HCT116 (cell line): ENCODE measurements at regions not wholly inside any gene's neighbourhood (a gene's known extent, or its start where the extent isn't known, plus 50 kb on each side); places are given as distances from the start of the nearest gene placed in this dataset.

Source experiments
- EGR1 ChIP-seq: IDR thresholded peaks from 2 replicates; pipeline ENCODE4 v1.6.1; 2012; ENCODE audit warnings: low read depth
- ELF1 ChIP-seq: IDR thresholded peaks from 2 replicates; pipeline ENCODE4 v1.6.1; 2012; ENCODE audit warnings: low read depth, borderline replicate concordance
- EZH2 ChIP-seq: fragments of 200-600 bp; sonication (generic); IDR thresholded peaks from 2 replicates; pipeline ENCODE4 v1.6.1; 2017; ENCODE audit warnings: antibody characterized with exemption, mixed run types
- EZH2phosphoT487 ChIP-seq: fragments of 200-600 bp; IDR thresholded peaks from 2 replicates; pipeline ENCODE4 v1.6.1; 2018; ENCODE audit warnings: antibody characterized with exemption, borderline replicate concordance
- JUND ChIP-seq: IDR thresholded peaks from 2 replicates; pipeline ENCODE4 v1.6.1; 2012
- POLR2A ChIP-seq: IDR thresholded peaks from 2 replicates; pipeline ENCODE4 v1.7.0; 2011; ENCODE audit warnings: borderline replicate concordance; ENCODE audit not compliant: insufficient read depth, insufficient read length; ENCODE audit errors: extremely low read depth
- POLR2AphosphoS5 ChIP-seq: IDR thresholded peaks from 2 replicates; pipeline ENCODE4 v1.6.1; 2011; ENCODE audit warnings: mild to moderate bottlenecking, low read depth, low read length, moderate library complexity
- RAD21 ChIP-seq: IDR thresholded peaks from 2 replicates; pipeline ENCODE4 v1.6.1; 2012; ENCODE audit warnings: low read depth, mild to moderate bottlenecking
- REST ChIP-seq: IDR thresholded peaks from 2 replicates; pipeline ENCODE4 v1.6.1; 2012; ENCODE audit warnings: low read depth
- SIN3A ChIP-seq: IDR thresholded peaks from 2 replicates; pipeline ENCODE4 v1.6.1; 2012; ENCODE audit warnings: low read depth
- ZFX ChIP-seq: fragments of 450-650 bp; IDR thresholded peaks from 2 replicates; pipeline ENCODE4 v1.6.1; 2017
- TF ChIP-seq, protein P1 (sequence below), 3 experiments: fragments of 200-600 bp in 1 of 3; sonication (generic) in 1 of 3; IDR thresholded peaks in 2 of 3; conservative IDR thresholded peaks in 1 of 3; 2 replicates each; pipeline ENCODE4 v1.5.1; 2012 to 2017; ENCODE audit warnings: low read depth in 2 of 3, low read length in 2 of 3, antibody characterized with exemption in 1 of 3, borderline replicate concordance in 1 of 3, control low read depth in 1 of 3, mild to moderate bottlenecking in 1 of 3, mixed read lengths in 1 of 3, mixed run types in 1 of 3, moderate library complexity in 1 of 3; ENCODE audit not compliant: insufficient read depth in 1 of 3
- TF ChIP-seq, protein P2 (sequence below): IDR thresholded peaks from 2 replicates; pipeline ENCODE4 v1.6.1; 2012

DNA sequence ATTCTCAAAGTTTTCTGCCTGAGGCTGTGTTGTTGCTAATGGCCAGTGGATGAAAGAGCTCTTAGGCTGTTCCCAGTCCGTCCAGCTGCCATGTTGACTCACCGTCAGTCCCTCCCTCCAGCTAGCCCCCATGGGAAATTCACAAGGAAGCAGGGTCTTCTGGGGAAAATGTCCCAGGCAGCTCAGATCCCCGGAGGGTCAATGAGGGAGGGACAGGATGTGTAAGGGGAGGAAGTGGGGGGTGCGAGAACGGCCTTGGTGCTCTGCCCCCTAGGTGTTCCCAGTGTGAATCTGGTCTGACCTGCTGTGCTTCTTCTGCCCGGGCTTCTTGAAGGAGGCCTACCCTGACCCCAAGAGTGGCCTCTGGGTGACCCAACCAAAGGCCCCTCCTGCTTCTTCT lies 65.9 kb downstream of the CEBPB start:
- TF ChIP-seq, protein P1, sequence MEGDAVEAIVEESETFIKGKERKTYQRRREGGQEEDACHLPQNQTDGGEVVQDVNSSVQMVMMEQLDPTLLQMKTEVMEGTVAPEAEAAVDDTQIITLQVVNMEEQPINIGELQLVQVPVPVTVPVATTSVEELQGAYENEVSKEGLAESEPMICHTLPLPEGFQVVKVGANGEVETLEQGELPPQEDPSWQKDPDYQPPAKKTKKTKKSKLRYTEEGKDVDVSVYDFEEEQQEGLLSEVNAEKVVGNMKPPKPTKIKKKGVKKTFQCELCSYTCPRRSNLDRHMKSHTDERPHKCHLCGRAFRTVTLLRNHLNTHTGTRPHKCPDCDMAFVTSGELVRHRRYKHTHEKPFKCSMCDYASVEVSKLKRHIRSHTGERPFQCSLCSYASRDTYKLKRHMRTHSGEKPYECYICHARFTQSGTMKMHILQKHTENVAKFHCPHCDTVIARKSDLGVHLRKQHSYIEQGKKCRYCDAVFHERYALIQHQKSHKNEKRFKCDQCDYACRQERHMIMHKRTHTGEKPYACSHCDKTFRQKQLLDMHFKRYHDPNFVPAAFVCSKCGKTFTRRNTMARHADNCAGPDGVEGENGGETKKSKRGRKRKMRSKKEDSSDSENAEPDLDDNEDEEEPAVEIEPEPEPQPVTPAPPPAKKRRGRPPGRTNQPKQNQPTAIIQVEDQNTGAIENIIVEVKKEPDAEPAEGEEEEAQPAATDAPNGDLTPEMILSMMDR (IDR thresholded peaks at IDR 0.05 in 2 of 3, conservative IDR thresholded peaks at IDR 0.05 in 1 of 3; ENCODE audit: borderline replicate concordance in 1 of 3, insufficient read depth in 1 of 3, low read depth in 2 of 3, low read length in 2 of 3), result no peak
- TF ChIP-seq POLR2A, result no peak
- no peak for TF ChIP-seq JUND
- TF ChIP-seq EGR1, result no peak
- no peak for TF ChIP-seq EZH2phosphoT487
- no peak for TF ChIP-seq REST
- TF ChIP-seq EZH2, result no peak
- TF ChIP-seq, protein P2, sequence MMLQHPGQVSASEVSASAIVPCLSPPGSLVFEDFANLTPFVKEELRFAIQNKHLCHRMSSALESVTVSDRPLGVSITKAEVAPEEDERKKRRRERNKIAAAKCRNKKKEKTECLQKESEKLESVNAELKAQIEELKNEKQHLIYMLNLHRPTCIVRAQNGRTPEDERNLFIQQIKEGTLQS, result no peak
- TF ChIP-seq ELF1, result no peak
- no peak for TF ChIP-seq ZFX
- TF ChIP-seq SIN3A, result no peak
- TF ChIP-seq POLR2AphosphoS5, result no peak
- no peak for TF ChIP-seq RAD21
